HG03060 (cell line): ENCODE measurements at regions not wholly inside any gene's neighbourhood (a gene's known extent, or its start where the extent isn't known, plus 50 kb on each side); places are given as distances from the start of the nearest gene placed in this dataset.

Experiments used
- ATAC-seq: cut with Tn5 transposase; IDR thresholded peaks from one replicate; pipeline ENCODE4 v1.9.1; 2021; ENCODE audit warnings: low read depth, moderate number of reproducible peaks; ENCODE audit not compliant: unreplicated experiment

- no peak for ATAC-seq
These were observed 319.7 kb upstream of the NAV3 start for GRCh38 chr12:77510985-77511384.

- no peak for ATAC-seq
These were observed 326.2 kb upstream of the NAV3 start for GRCh38 chr12:77504466-77504865.

DNA sequence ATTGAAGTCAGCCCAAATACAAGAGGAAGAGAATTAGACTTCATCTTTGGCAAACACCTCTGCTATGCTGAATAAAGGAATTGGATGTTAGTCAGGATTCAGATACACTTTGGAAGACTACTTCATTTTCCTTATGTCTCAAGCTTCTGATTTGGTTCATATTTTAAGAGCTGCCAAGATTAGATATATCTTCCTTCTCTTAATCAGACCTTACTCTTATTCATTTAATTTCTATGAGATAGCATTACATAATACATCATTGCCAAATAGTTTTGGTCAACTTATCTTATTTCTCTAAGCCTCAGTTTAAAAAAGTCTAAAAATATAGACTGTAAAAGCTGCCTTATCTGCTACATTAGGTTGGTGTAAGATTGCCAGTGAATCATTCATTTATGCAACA, 330.6 kb upstream of the NAV3 start:
- ATAC-seq = no peak

- no peak for ATAC-seq
These were observed 333.0 kb upstream of the NAV3 start for GRCh38 chr12:77497647-77498046.

DNA sequence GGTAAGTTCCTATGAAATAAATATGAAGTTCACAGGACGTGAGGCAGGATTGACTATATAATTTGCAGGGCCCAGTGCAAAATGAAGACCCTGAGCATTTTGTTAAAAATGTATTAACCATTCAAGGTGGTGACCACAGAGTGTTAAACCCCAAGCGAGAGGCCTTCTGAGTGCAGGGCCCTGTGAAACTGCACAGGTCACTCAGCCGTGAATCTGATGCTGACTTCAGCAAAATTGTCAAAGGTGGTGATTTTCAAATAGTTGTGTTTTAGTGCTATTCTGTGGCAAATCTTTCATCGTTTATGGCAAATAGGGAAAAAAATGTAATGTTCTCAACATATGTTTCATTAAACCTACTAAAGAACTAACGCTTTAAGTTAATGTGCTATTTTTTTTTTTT, 334.0 kb upstream of the NAV3 start:
- no peak for ATAC-seq

- no peak for ATAC-seq
These were observed 336.4 kb upstream of the NAV3 start for GRCh38 chr12:77494296-77494695.

DNA sequence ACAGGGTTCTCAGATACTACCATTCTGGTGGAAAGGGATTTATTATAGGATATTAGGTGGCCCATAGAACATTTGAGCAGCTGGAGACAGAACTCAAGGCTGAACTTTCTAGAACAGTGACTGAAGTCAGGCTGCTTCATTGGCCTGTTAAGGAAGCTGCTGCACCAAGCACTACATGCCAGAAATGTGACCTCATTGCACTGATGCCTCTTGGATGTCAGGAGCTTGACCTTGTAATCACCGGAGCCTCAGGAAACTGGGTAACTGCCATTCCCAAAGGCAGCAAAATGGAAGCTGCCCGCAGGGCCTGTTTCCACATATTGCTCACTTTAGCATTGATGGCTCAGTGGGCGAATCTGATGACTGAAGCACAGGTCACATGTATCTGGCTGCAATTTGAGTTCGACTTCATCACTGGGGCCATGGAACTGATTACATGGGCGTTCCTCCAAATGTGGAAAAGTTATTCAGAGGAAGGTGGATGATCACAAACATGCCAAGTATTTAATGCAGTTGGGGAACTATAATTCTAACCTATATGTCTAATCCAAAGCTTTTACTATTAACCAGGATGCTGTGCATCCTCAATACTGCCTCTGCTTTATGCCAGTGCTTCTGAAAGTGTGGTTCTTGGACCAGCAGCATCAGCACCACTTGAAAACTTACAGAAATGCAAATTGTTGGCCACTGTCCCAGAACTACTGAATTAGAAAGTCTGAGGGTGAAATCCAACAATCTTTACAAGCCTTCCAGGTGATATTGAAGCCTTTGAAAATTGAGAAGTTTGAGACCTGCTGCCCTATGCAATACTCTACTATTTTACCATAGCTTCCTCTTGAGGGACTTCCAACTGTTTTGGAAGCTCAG, 337.2 kb upstream of the NAV3 start:
- ATAC-seq = no peak

GRCh38 chr12:77492536-77492935, 338.2 kb upstream of the NAV3 start:
- ATAC-seq = no peak

- ATAC-seq = no peak
These were observed 341.2 kb upstream of the NAV3 start for GRCh38 chr12:77489331-77489970.

DNA sequence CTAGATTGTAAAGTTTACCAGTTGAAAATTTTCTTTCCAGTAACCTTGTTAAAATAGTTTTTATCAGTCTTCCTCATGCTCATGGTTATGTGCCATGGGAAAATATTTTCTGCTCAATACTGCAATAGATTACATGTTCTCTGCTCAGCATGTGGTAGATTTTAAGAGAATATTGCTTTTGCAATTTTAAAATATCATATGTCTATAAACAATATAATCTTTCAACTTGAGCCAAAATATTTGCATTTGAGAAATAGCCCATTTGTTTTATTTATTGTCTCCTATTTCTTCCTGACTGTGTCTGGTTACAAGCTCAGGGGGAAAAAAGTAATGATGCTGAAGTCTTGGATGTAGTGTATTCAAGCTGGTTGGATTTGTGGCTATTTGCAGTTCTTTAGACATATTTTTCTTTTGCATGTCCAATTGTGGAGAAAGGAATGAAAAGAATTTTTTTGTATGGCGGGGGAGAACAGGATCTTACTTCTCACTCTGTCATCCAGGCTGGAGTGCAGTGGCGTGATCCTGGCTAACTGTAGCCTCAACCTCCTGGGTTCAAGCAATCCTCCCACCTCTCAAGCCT, 342.6 kb upstream of the NAV3 start:
- no peak for ATAC-seq

- ATAC-seq = no peak
These were observed 343.8 kb upstream of the NAV3 start for GRCh38 chr12:77486872-77487271.

- no peak for ATAC-seq
These were observed 344.5 kb upstream of the NAV3 start for GRCh38 chr12:77485961-77486854.

DNA sequence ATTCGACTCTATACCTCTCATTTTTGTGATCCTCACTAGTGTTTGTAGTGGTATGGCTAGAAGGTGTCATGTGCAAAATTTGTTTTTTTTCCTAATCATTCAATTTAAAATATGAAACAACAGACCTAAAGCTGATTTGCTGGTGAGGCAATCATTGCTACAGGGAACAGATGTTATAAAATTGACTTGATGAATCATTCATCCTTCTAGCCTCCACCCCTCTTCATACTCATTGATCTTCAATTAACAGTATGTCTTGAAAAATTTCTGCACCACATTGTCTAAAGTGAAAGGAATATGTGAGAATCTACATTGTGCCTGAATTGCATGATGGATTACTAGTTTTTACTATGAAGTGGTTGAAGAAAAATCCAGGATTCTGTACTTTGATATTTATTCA, 349.0 kb upstream of the NAV3 start:
- no peak for ATAC-seq

DNA sequence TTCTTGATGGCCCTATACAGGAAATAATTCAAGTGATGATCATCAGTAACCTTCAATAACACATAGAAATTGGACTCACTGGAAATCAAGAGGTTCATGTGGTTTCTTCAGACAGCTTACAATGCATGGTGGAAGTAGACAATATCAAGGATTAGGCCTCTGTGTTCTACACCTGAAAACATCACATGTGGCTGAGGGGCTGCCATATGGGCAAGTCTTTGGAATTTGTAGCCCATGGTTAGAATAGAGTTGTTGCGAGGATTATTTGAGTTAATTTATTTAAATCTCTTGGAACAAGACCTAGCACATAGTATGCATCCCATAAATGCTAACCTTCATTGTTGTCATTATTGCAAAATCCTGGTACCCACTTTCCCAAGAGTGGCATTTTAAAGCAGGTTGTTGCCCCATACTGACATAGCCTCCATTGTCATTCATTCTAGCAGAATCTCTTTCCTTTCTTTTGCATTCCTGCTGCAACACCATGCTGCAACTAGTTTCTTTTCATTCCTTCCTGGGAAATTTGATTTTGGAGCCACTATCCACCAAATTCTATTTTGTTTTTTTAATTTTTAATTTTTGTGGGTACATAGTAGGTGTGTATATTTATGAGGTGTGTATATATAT, 352.7 kb upstream of the NAV3 start:
- no peak for ATAC-seq

- no peak for ATAC-seq
These were observed 358.9 kb upstream of the NAV3 start for GRCh38 chr12:77471801-77472200.

DNA sequence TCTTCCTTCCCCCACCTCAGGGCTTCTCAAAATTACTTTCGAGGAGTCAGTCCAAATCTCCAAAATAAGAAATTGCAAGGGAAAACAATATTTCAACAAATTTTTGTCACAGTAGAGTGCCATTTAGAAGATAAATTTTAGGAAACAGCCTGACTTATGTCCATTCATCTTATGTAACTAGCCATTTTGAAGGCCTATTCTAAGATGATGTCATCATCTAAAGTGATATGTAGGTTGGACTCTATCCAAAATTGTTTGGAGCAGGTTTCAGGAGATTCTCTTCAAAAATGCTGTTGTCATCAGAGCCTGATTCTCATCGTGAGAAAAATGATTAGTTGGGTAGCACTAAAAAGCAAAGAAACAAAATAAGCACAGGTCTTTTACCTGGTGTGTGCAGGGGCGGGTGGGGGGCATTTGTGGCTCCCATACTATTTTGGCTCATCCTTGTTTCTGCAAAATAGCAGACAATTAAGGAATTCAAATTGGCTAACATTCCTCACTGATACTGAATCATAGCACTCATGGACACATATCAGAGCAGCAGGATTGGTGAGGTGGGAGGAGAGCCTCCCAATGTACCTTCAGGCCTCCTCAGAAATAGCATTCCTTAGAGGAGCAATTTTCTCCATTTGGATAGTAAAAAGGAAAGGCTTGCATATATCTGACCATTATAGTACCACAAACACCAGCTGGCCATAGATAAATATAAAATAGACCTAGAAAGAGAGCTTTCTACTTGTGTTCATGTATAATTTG, 360.9 kb upstream of the NAV3 start:
- ATAC-seq = no peak

DNA sequence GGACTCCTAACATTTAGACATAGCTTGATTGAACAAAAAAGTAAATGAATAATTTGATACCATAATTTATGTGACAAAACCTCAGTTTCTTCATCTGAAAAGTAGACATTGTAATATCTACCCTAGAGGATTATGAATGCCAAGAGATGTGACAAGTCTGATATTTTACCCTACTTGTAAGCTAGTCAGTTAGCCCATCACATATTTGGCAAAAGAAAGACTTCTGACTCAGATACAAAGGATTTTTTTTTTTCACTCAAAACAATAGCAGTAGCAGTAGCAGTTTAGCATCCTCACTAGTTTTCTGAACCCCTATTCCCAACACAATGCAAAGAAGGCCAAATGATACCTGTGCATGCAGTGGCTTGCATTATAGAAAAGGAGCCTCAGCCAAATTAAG, 377.3 kb upstream of the E2F7 start:
- no peak for ATAC-seq

- ATAC-seq = no peak
These were observed 374.4 kb upstream of the E2F7 start for GRCh38 chr12:77439749-77440148.

- ATAC-seq = no peak
These were observed 373.3 kb upstream of the E2F7 start for GRCh38 chr12:77438644-77439043.

GRCh38 chr12:77437206-77437605, 371.8 kb upstream of the E2F7 start:
- no peak for ATAC-seq
